GM19438 (cell line): ENCODE measurements at regions not wholly inside any gene's neighbourhood (a gene's known extent, or its start where the extent isn't known, plus 50 kb on each side); places are given as distances from the start of the nearest gene placed in this dataset.
"Not testable (repeated sequence)": the region's sequence is repeated elsewhere in the genome, so short reads cannot be mapped to it uniquely, and the experiment has no call there.

Source experiments
- ATAC-seq: cut with Tn5 transposase; IDR thresholded peaks from one replicate; pipeline ENCODE4 v1.9.1; 2021; ENCODE audit warnings: low read depth; ENCODE audit not compliant: unreplicated experiment

GRCh38 chr4:31148990-31149389 lies 428.8 kb downstream of the PCDH7 start:
- ATAC-seq: no peak

GRCh38 chr4:31156221-31156620 lies 436.1 kb downstream of the PCDH7 start:
- no peak for ATAC-seq

DNA sequence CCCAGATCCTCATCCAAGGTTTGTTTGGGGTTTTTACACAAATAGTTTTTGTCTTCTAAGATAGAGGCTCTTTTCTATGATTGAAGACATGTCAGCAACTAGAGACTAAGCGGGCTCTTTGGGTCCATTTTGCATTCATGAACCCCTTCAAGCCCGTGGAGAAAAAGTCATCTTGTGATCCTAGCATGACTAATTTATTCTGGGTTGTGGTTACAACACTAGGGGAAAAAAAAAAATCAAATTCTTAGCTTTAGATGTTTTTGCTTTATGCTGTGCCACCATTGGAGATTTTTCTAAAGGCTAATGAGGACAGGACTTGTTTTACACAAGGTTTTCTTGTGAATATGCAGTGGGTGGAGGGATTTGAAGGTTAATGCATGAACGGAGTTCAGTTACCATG lies 440.0 kb downstream of the PCDH7 start:
- no peak for ATAC-seq

GRCh38 chr4:31169846-31170245 lies 449.7 kb downstream of the PCDH7 start:
- ATAC-seq: no peak

- ATAC-seq: no peak
These were observed 451.2 kb downstream of the PCDH7 start for GRCh38 chr4:31171362-31171761.

DNA sequence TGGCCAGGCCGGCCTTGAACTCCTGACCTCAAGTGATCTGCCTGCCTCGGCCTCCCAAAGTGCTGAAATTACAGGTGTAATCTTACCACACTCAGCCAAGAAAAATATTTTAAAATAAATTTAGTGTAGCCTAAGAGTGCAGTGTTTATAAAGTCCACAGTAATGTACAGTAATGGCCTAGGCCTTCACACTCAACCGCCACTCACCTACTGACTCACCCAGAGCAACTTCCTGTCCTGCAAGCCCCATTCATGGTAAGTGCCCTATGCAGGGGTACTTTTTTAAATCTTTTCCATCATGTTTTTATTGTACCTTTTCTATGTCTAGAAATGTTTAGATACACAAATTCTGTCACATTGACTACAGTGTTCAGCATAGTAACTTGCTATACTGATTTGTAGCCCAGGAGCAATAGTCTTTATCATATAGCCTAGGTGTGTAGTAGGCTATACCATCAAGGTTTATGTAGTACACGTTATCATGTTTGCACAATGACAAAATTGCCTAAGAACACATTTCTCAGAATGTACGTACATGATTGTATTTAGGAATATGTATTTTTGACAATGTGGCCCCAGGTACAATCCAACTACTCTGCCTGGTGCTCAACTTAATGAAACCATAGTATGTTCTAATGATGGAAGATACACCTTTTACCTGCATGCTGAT lies 455.2 kb downstream of the PCDH7 start:
- ATAC-seq: no peak

DNA sequence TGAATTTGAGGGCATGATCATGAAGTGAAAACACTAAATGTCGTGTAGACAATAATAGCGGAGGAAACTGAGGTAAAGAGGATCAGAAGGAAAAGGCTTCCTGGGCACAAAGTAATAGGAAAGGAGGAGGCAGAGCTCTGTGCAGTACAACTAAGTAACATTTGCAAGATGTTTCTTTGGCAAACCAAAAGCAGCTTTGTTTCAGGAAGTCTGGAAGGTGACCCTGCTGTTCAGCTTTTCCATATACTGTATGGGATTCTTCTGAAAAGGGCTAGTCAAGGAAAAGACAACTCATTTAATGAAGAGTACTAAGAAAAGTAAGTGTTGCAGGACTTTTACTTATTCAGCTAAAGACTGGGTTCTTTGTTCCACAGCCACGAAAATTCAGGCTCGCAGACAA lies 463.1 kb downstream of the PCDH7 start:
- no peak for ATAC-seq

DNA sequence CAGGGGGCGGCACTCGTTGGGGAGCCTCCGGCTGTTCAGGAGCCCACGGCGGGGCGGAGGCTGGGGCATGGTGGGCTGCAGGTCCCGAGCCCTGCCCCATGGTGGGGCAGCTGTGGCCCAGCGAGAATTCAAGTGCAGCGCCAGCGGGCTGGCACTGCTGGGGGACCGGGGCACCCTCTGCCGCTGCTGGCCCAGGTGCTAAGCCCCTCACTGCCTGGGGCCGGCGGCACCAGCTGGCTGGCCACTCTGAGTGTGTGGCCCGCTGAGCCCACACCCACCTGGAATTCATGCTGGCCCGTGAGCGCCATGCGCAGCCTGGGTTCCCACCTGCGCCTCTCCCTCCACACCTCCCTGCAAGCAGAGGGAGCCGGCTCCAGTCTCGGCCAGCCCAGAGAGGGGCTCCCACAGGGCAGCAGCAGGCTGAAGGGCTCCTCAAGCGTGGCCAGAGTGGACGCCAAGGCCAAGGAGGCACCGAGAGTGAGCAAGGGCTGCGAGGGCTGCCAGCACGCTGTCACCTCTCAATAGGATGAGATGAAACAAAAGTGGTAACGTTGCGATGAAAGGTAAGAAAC lies 464.9 kb downstream of the PCDH7 start:
- ATAC-seq: no peak

DNA sequence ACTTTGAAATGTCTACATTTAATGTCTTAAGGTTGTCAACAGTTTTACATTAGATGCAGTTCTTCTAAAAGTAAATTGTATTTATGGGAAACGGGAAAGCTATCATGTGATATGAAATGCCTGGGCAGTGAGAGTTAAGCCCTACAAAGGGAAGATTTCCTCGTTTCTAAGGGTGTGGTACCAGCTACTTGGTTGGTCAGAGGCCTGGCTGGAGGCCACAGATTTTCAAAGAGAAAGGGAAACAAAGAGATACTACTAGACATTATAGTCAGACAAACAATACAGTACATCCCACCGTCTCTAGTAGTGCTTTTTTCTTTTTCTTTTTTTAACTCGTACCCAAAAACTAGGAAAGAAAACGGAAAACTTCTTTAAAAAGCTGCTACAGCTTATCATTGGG lies 467.8 kb downstream of the PCDH7 start:
- ATAC-seq: no peak

- ATAC-seq: no peak
These were observed 469.8 kb downstream of the PCDH7 start for GRCh38 chr4:31189938-31190337.

GRCh38 chr4:31190671-31191070 lies 470.5 kb downstream of the PCDH7 start:
- no peak for ATAC-seq

DNA sequence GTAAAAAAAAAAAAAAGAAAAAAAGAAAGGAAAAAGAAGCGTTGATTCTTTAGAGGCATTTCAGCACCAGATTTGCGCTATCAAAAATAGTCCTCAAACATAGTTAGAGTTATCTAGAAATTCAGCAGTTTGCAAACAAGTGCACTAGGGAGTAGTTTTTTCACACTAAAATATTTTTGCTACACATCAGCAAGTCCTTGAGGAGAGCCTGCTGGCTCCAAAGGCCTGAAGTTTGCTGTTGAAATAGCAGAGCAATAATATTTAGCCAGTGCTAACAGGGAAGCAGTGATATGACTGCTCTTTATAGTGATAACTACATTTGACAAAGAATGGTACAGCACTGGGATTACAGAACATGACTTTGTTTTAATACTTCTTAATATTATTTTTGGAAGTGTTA lies 472.2 kb downstream of the PCDH7 start:
- ATAC-seq: no peak

DNA sequence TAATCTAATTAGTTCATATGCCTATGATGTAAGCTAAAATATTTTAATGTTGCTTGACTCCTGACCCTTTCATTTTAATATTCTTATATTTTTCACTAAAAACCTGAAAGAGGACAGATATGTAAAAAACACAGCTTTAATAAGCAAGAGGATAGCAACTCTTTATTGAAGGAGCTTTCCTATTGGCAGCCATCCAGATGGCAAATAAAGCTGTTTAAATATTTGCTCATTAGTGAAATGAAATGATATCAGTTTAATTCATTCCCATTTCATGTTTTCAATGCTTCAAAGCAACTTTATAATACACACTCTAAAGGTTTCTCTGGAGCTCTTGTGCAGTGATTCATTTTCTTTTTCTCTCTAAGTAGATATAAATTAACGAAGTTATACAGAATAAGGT lies 473.4 kb downstream of the PCDH7 start:
- ATAC-seq: no peak

DNA sequence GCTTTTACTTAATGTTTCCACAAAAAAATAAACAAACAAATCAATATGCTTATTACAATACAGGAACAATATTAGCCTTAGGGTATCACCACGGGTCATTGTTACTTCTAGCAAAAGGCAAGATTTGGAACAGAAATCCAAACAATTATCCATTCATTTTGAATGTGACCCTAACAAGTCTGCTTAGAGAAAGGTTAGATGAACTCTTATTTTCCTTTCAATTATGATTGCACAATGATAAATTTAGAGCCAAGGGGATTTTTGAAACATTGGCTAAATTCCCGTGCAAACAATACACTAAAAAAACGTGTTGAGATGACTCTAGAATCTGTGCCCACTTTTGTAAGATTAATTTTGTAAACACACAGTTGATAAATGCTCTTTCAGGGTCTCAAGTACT lies 474.7 kb downstream of the PCDH7 start:
- ATAC-seq: no peak

DNA sequence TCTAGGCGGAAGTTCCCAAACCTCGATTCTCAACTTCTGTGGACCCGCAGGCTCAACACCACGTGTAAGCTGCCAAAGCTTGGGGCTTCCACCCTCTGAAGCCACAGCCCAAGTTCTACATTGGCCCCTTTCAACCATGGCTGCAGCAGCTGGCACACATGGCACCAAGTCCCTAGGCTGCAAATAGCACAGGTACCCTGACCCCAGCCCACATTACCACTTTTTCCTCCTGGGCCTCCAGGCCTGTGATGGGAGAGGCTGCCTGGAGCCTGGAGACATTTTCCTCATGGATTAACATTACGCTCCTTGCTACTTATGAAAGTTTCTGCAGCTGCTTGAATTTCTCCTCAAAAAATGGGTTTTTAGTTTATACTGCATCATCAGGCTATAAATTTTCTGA lies 479.5 kb downstream of the PCDH7 start:
- ATAC-seq: no peak

- not testable (repeated sequence) for ATAC-seq
These were observed 481.9 kb downstream of the PCDH7 start for GRCh38 chr4:31202054-31202453.

DNA sequence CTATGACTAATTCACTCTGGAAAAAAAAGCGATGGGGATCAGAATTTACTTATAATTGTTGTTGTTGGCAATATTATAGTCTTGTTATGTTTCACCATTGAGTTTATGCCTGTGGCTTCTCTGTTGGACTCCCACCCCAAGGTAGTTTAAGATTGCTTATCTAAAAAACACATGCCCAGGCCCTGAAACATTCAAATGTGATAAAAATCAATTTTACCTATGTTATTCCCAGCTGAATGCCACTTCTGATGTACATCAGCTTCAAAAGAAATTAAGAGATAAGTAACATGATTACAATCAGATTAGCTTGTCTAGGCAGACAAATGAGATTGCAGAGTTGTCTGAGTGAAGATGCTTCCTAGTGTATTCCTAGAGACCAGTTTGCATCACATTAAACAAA lies 484.7 kb downstream of the PCDH7 start:
- no peak for ATAC-seq

GRCh38 chr4:31220921-31221320 lies 500.8 kb downstream of the PCDH7 start:
- ATAC-seq: no peak

- ATAC-seq: no peak
These were observed 507.9 kb downstream of the PCDH7 start for GRCh38 chr4:31228068-31228467.

DNA sequence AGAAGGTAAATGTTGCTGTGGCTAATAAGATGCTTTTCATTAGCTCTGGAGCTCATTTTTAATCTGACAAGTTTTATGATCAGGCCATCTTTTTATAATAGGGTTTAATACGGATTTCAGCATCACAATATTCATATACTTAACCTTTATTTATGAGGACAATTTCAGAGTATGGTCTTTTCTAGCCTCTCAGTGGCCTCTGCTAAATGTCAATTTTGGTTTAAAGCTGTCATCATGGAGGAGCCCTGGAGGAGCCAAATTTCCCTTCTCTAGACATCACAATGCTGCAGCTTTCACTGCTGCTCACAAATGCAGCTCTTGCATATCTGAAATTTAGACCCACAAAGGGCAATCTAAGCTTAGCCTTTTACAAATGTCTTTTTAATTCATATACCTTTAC lies 510.4 kb downstream of the PCDH7 start:
- ATAC-seq: no peak

- no peak for ATAC-seq
These were observed 514.3 kb downstream of the PCDH7 start for GRCh38 chr4:31234494-31234893.

GRCh38 chr4:31234901-31235300 lies 514.7 kb downstream of the PCDH7 start:
- no peak for ATAC-seq
